GM12878 (cell line): ENCODE measurements at regions not wholly inside any gene's neighbourhood (a gene's known extent, or its start where the extent isn't known, plus 50 kb on each side); places are given as distances from the start of the nearest gene placed in this dataset.

Experiments
- BACH1 ChIP-seq: fragments of 450-650 bp; IDR thresholded peaks from 2 replicates; pipeline ENCODE4 v1.6.1; 2017; ENCODE audit warnings: mild to moderate bottlenecking, borderline replicate concordance
- CREB1 ChIP-seq: IDR thresholded peaks from 2 replicates; pipeline ENCODE4 v1.6.1; 2012; ENCODE audit warnings: low read depth, mild to moderate bottlenecking, inconsistent platforms
- EP300 ChIP-seq, 2 experiments: fragments of 150-350 bp in 1 of 2; IDR thresholded peaks; 2 replicates each; pipeline ENCODE4 v1.6.1; 2011 to 2012; ENCODE audit warnings: low read depth in 2 of 2, low read length in 2 of 2, borderline replicate concordance in 1 of 2, improper control_type of control experiment in 1 of 2, inconsistent platforms in 1 of 2; ENCODE audit not compliant: control insufficient read depth in 1 of 2
- MTA3 ChIP-seq: IDR thresholded peaks from 2 replicates; pipeline ENCODE4 v1.6.1; 2012; ENCODE audit warnings: low read length, inconsistent platforms, borderline replicate concordance
- NFIC ChIP-seq: IDR thresholded peaks from 2 replicates; pipeline ENCODE4 v1.6.1; 2012; ENCODE audit warnings: low read depth, mild to moderate bottlenecking, inconsistent platforms, low read length, moderate library complexity
- POLR2A ChIP-seq: IDR thresholded peaks from 2 replicates; pipeline ENCODE4 v1.6.1; 2011; ENCODE audit warnings: low read depth, mild to moderate bottlenecking, low read length
- POLR2AphosphoS5 ChIP-seq: IDR thresholded peaks from 2 replicates; pipeline ENCODE4 v1.6.1; 2011; ENCODE audit warnings: mild to moderate bottlenecking, low read length, inconsistent platforms
- RAD51 ChIP-seq: fragments of 450-650 bp; IDR thresholded peaks from 2 replicates; pipeline ENCODE4 v1.6.1; 2016; ENCODE audit warnings: moderate library complexity, mild to moderate bottlenecking, inconsistent platforms
- SREBF2 ChIP-seq: IDR thresholded peaks from 2 replicates; pipeline ENCODE4 v1.6.1; 2012; ENCODE audit warnings: mild to moderate bottlenecking, low read length
- SRF ChIP-seq, 2 experiments: IDR thresholded peaks; 2 replicates each; pipeline ENCODE4 v1.6.1; 2011; ENCODE audit warnings: low read depth in 2 of 2, low read length in 2 of 2, mild to moderate bottlenecking in 1 of 2, moderate library complexity in 1 of 2
- STAT3 ChIP-seq: IDR thresholded peaks from 2 replicates; pipeline ENCODE4 v1.6.1; 2011; ENCODE audit warnings: low read depth, low read length, improper control_type of control experiment
- TCF7 ChIP-seq: IDR thresholded peaks from 2 replicates; pipeline ENCODE4 v1.6.1; 2014; ENCODE audit warnings: antibody characterized with exemption, borderline replicate concordance
- WRNIP1 ChIP-seq: IDR thresholded peaks from 2 replicates; pipeline ENCODE4 v1.6.1; 2011; ENCODE audit warnings: low read depth, low read length, improper control_type of control experiment, borderline replicate concordance
- YY1 ChIP-seq: IDR thresholded peaks from 2 replicates; pipeline ENCODE4 v1.6.1; 2011; ENCODE audit warnings: low read depth, mild to moderate bottlenecking, low read length
- ZNF24 ChIP-seq: fragments of 450-650 bp; IDR thresholded peaks from 2 replicates; pipeline ENCODE4 v1.6.1; 2017; ENCODE audit warnings: antibody characterized with exemption, mild to moderate bottlenecking
- TF ChIP-seq, protein P1 (sequence below): IDR thresholded peaks from 2 replicates; pipeline ENCODE4 v1.6.1; 2011; ENCODE audit warnings: low read depth, mild to moderate bottlenecking, low read length, moderate library complexity, borderline replicate concordance; ENCODE audit errors: extremely low read depth
- TF ChIP-seq, protein P2 (sequence below), 3 experiments: IDR thresholded peaks in 2 of 3; conservative IDR thresholded peaks in 1 of 3; 2 replicates each; pipeline ENCODE4 v1.5.1; 2011; ENCODE audit warnings: low read depth in 3 of 3, low read length in 3 of 3, mild to moderate bottlenecking in 3 of 3, control low read depth in 2 of 3, moderate library complexity in 2 of 3, inconsistent platforms in 1 of 3, mixed read lengths in 1 of 3; ENCODE audit not compliant: control insufficient read depth in 2 of 3, insufficient read depth in 1 of 3; ENCODE audit errors: extremely low read depth in 1 of 3
- TF ChIP-seq, protein P3 (sequence below): fragments of 450-650 bp; IDR thresholded peaks from 2 replicates; pipeline ENCODE4 v1.6.1; 2017; ENCODE audit warnings: mild to moderate bottlenecking, moderate library complexity
- TF ChIP-seq, protein P4 (sequence below): fragments of 450-650 bp; conservative IDR thresholded peaks from 2 replicates; pipeline ENCODE4 v1.6.1; 2017; ENCODE audit warnings: mild to moderate bottlenecking, moderate library complexity

DNA sequence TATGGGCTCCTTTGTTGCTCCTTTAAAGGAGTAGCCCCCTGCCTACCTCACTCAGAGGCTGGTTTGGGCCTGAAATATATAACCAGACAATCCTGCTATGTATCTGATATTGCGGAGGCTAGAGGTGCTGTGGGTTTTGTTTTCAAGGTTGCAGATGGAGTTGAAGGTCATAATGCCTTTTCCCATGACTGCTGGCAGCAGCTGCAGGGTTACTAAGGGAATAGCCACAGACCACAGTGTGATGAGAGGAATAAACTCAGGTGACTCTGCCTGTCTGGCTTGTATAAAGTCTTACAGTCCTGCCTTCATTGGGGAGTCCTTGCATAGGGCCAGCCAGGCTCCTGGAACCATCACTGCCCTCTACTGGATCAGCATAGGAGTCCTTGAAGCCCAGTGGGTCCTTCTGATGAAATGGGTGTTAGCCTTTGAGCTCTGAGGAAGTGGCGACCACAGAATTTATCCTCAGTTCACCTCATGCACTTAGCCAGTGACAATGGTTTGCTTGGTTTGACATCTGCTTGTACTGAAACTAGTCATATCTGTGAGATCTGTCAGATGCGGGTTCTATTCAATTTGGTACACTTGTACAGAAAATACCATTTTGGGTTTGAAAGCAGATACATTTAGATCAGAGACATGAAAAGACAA lies 174.4 kb upstream of the HMCN1 start (continued):
- TF ChIP-seq, protein P1, sequence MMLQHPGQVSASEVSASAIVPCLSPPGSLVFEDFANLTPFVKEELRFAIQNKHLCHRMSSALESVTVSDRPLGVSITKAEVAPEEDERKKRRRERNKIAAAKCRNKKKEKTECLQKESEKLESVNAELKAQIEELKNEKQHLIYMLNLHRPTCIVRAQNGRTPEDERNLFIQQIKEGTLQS: no peak
- TF ChIP-seq POLR2AphosphoS5: no peak
- TF ChIP-seq, protein P2, sequence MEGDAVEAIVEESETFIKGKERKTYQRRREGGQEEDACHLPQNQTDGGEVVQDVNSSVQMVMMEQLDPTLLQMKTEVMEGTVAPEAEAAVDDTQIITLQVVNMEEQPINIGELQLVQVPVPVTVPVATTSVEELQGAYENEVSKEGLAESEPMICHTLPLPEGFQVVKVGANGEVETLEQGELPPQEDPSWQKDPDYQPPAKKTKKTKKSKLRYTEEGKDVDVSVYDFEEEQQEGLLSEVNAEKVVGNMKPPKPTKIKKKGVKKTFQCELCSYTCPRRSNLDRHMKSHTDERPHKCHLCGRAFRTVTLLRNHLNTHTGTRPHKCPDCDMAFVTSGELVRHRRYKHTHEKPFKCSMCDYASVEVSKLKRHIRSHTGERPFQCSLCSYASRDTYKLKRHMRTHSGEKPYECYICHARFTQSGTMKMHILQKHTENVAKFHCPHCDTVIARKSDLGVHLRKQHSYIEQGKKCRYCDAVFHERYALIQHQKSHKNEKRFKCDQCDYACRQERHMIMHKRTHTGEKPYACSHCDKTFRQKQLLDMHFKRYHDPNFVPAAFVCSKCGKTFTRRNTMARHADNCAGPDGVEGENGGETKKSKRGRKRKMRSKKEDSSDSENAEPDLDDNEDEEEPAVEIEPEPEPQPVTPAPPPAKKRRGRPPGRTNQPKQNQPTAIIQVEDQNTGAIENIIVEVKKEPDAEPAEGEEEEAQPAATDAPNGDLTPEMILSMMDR (IDR thresholded peaks at IDR 0.05 in 2 of 3, conservative IDR thresholded peaks at IDR 0.05 in 1 of 3; ENCODE audit: control insufficient read depth in 2 of 3, extremely low read depth in 1 of 3, insufficient read depth in 1 of 3, low read depth in 3 of 3, low read length in 3 of 3): peak; percentile 34 to 51 (median 46)
- TF ChIP-seq BACH1: no peak
- no peak for TF ChIP-seq RAD51
- TF ChIP-seq EP300 (IDR thresholded peaks at IDR 0.05; ENCODE audit: borderline replicate concordance in 1 of 2, control insufficient read depth in 1 of 2, low read depth in 2 of 2, low read length in 2 of 2): peak in 1 of 2 experiments; percentile 66; a peak in 2 of 4 replicates
- TF ChIP-seq, protein P3, sequence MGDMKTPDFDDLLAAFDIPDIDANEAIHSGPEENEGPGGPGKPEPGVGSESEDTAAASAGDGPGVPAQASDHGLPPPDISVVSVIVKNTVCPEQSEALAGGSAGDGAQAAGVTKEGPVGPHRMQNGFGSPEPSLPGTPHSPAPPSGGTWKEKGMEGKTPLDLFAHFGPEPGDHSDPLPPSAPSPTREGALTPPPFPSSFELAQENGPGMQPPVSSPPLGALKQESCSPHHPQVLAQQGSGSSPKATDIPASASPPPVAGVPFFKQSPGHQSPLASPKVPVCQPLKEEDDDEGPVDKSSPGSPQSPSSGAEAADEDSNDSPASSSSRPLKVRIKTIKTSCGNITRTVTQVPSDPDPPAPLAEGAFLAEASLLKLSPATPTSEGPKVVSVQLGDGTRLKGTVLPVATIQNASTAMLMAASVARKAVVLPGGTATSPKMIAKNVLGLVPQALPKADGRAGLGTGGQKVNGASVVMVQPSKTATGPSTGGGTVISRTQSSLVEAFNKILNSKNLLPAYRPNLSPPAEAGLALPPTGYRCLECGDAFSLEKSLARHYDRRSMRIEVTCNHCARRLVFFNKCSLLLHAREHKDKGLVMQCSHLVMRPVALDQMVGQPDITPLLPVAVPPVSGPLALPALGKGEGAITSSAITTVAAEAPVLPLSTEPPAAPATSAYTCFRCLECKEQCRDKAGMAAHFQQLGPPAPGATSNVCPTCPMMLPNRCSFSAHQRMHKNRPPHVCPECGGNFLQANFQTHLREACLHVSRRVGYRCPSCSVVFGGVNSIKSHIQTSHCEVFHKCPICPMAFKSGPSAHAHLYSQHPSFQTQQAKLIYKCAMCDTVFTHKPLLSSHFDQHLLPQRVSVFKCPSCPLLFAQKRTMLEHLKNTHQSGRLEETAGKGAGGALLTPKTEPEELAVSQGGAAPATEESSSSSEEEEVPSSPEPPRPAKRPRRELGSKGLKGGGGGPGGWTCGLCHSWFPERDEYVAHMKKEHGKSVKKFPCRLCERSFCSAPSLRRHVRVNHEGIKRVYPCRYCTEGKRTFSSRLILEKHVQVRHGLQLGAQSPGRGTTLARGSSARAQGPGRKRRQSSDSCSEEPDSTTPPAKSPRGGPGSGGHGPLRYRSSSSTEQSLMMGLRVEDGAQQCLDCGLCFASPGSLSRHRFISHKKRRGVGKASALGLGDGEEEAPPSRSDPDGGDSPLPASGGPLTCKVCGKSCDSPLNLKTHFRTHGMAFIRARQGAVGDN: no peak
- no peak for TF ChIP-seq TCF7
- TF ChIP-seq SREBF2: no peak
- TF ChIP-seq WRNIP1: no peak
- TF ChIP-seq YY1: peak; percentile 42
- TF ChIP-seq, protein P4, sequence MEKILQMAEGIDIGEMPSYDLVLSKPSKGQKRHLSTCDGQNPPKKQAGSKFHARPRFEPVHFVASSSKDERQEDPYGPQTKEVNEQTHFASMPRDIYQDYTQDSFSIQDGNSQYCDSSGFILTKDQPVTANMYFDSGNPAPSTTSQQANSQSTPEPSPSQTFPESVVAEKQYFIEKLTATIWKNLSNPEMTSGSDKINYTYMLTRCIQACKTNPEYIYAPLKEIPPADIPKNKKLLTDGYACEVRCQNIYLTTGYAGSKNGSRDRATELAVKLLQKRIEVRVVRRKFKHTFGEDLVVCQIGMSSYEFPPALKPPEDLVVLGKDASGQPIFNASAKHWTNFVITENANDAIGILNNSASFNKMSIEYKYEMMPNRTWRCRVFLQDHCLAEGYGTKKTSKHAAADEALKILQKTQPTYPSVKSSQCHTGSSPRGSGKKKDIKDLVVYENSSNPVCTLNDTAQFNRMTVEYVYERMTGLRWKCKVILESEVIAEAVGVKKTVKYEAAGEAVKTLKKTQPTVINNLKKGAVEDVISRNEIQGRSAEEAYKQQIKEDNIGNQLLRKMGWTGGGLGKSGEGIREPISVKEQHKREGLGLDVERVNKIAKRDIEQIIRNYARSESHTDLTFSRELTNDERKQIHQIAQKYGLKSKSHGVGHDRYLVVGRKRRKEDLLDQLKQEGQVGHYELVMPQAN: no peak
- no peak for TF ChIP-seq MTA3
- no peak for TF ChIP-seq ZNF24
- 0 out of 2 replicates have a peak, but pooled peaks have one; percentile 12 for TF ChIP-seq CREB1
- TF ChIP-seq SRF (IDR thresholded peaks at IDR 0.05; ENCODE audit: low read depth in 2 of 2, low read length in 2 of 2): no peak
- TF ChIP-seq POLR2A: no peak
- peak; percentile 39; the same call in 1 of the 2 replicates for TF ChIP-seq NFIC
- no peak for TF ChIP-seq STAT3
